Left ventricle myocardium inferior (tissue), 1 donor: ENCODE measurements at regions not wholly inside any gene's neighbourhood (a gene's known extent, or its start where the extent isn't known, plus 50 kb on each side); places are given as distances from the start of the nearest gene placed in this dataset.

Experiments used
- DNase-seq: peaks from one replicate; pipeline ENCODE4 v3.0.0-alpha.2; 2020
- H3K27ac ChIP-seq: fragments of 200-600 bp; replicated peaks from 2 replicates; pipeline ENCODE4 v1.8.0; 2021
- H3K27me3 ChIP-seq: fragments of 200-600 bp; 2 replicates; pipeline ENCODE4 v1.8.0; 2021; ENCODE audit warnings: low read depth
- H3K36me3 ChIP-seq: fragments of 200-600 bp; 2 replicates; pipeline ENCODE4 v1.8.0; 2021
- H3K4me1 ChIP-seq: fragments of 200-600 bp; 2 replicates; pipeline ENCODE4 v1.8.0; 2021
- H3K4me3 ChIP-seq: fragments of 200-600 bp; 2 replicates; pipeline ENCODE4 v1.8.0; 2021; ENCODE audit warnings: mild to moderate bottlenecking, moderate library complexity
- H3K9me3 ChIP-seq: fragments of 200-600 bp; replicated peaks from 2 replicates; pipeline ENCODE4 v1.8.0; 2021
- intact Hi-C: fragments of 100-400 bp; cut with micrococcal nuclease; formaldehyde crosslinking; loops from one replicate; pipeline ENCODE4 v1.11.0; 2022
- TF ChIP-seq, protein P1 (sequence below): fragments of 200-600 bp; IDR thresholded peaks from 2 replicates; pipeline ENCODE4 v1.8.0; 2021; ENCODE audit warnings: antibody characterized with exemption, mild to moderate bottlenecking, borderline replicate concordance
- donor health status: DM: no; HTN: yes; CAD: no; lungs with severe emphysema.

DNA sequence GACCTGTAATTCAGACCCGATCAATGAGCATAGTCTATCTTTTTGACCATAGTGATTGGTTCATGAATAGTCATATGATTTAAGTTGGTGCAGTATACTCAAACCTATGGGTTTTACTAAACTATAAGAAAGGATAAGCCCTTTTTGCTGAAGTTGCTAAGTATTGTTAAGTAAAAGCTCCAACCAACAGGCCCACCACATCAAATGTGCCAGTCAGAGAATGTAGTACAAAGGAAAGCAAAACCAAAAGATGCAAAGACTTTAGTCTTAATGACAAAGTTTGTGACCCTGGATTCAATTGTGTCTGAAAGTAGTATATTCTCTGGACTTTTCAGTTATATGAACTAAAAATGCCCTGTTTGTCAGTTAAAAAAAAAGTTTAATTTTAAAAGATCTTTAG, 208.1 kb upstream of the TET2 start:
- no peak overlapping the region for H3K27ac ChIP-seq
- no peak for DNase-seq
- no peaks in the 10 kb centered on the region for H3K27me3 ChIP-seq
- no peaks in the 10 kb centered on the region for H3K36me3 ChIP-seq
- TF ChIP-seq, protein P1, sequence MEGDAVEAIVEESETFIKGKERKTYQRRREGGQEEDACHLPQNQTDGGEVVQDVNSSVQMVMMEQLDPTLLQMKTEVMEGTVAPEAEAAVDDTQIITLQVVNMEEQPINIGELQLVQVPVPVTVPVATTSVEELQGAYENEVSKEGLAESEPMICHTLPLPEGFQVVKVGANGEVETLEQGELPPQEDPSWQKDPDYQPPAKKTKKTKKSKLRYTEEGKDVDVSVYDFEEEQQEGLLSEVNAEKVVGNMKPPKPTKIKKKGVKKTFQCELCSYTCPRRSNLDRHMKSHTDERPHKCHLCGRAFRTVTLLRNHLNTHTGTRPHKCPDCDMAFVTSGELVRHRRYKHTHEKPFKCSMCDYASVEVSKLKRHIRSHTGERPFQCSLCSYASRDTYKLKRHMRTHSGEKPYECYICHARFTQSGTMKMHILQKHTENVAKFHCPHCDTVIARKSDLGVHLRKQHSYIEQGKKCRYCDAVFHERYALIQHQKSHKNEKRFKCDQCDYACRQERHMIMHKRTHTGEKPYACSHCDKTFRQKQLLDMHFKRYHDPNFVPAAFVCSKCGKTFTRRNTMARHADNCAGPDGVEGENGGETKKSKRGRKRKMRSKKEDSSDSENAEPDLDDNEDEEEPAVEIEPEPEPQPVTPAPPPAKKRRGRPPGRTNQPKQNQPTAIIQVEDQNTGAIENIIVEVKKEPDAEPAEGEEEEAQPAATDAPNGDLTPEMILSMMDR = no peak
- H3K9me3 ChIP-seq = peaks cover 20% of the 10 kb centered on the region
- H3K4me3 ChIP-seq = no peak overlapping the region
- H3K4me1 ChIP-seq = no peaks in the 10 kb centered on the region
- intact Hi-C loops = no loop called here

- no peaks in the 10 kb centered on the region for H3K36me3 ChIP-seq
- no peak overlapping the region for H3K27ac ChIP-seq
- H3K27me3 ChIP-seq = no peaks in the 10 kb centered on the region
- peaks cover 2% of the 10 kb centered on the region for H3K9me3 ChIP-seq
- TF ChIP-seq, protein P1 = no peak
- intact Hi-C loops = no loop called here
- DNase-seq = no peak
- H3K4me3 ChIP-seq = no peak overlapping the region
- H3K4me1 ChIP-seq = no peaks in the 10 kb centered on the region
Measured at GRCh38 chr4:104940927-104941326, 205.7 kb upstream of the TET2 start.

GRCh38 chr4:104941661-104942062, 205.0 kb upstream of the TET2 start:
- intact Hi-C loops = no loop called here
- H3K4me3 ChIP-seq = no peak overlapping the region
- DNase-seq = no peak
- no peaks in the 10 kb centered on the region for H3K9me3 ChIP-seq
- TF ChIP-seq, protein P1 = no peak
- no peak overlapping the region for H3K27ac ChIP-seq
- H3K27me3 ChIP-seq = no peaks in the 10 kb centered on the region
- no peaks in the 10 kb centered on the region for H3K36me3 ChIP-seq
- H3K4me1 ChIP-seq = no peaks in the 10 kb centered on the region

- Histone ChIP-seq H3K27ac (no peak overlapping the region), H3K4me3 (no peak overlapping the region), H3K9me3 (no peaks in the 10 kb centered on the region), H3K27me3 (no peaks in the 10 kb centered on the region), H3K4me1 (no peaks in the 10 kb centered on the region), H3K36me3 (no peaks in the 10 kb centered on the region)
- intact Hi-C loops = no loop called here
- TF ChIP-seq, protein P1 = no peak
- no peak for DNase-seq
Measured at GRCh38 chr4:104942990-104943743, 203.5 kb upstream of the TET2 start.

GRCh38 chr4:104944596-104944995, 202.1 kb upstream of the TET2 start:
- Histone ChIP-seq H3K27me3 (no peaks in the 10 kb centered on the region), H3K9me3 (no peaks in the 10 kb centered on the region), H3K36me3 (no peaks in the 10 kb centered on the region), H3K27ac (no peak overlapping the region), H3K4me1 (no peaks in the 10 kb centered on the region), H3K4me3 (no peak overlapping the region)
- intact Hi-C loops = no loop called here
- DNase-seq = no peak
- TF ChIP-seq, protein P1 = no peak
